Brain microvascular endothelial cell (primary cell): ENCODE measurements at regions not wholly inside any gene's neighbourhood (a gene's known extent, or its start where the extent isn't known, plus 50 kb on each side); places are given as distances from the start of the nearest gene placed in this dataset.

Source experiments
- DNase-seq: peaks from one replicate; pipeline ENCODE4 v3.0.0-alpha.2; 2020
- H3K27ac ChIP-seq: fragments of 250-450 bp; sonication (Bioruptor Pico); 2 replicates; pipeline ENCODE4 v1.5.1; 2020; ENCODE audit warnings: mild to moderate bottlenecking, moderate library complexity
- H3K27me3 ChIP-seq: fragments of 250-450 bp; sonication (Bioruptor Pico); replicated peaks from 2 replicates; pipeline ENCODE4 v1.5.1; 2020; ENCODE audit warnings: mild to moderate bottlenecking
- H3K36me3 ChIP-seq: fragments of 250-450 bp; sonication (Bioruptor Pico); replicated peaks from 2 replicates; pipeline ENCODE4 v1.5.1; 2020; ENCODE audit warnings: mild to moderate bottlenecking
- H3K4me3 ChIP-seq: 2 replicates; pipeline ENCODE4 v1.5.1; 2011; ENCODE audit warnings: low read depth, mild to moderate bottlenecking, control low read depth, low read length, moderate library complexity
- CTCF ChIP-seq: IDR thresholded peaks from 2 replicates; pipeline ENCODE4 v1.5.1; 2011; ENCODE audit warnings: low read depth, mild to moderate bottlenecking, moderate library complexity, low read length, control low read depth, inconsistent platforms; ENCODE audit errors: missing control alignments
- in situ Hi-C: cut with HindIII; loops from 2 replicates; pipeline ENCODE4 v1.10.0; 2017; ENCODE audit warnings: low sequenced_read_pairs, low pct_ligation_motif_present

DNA sequence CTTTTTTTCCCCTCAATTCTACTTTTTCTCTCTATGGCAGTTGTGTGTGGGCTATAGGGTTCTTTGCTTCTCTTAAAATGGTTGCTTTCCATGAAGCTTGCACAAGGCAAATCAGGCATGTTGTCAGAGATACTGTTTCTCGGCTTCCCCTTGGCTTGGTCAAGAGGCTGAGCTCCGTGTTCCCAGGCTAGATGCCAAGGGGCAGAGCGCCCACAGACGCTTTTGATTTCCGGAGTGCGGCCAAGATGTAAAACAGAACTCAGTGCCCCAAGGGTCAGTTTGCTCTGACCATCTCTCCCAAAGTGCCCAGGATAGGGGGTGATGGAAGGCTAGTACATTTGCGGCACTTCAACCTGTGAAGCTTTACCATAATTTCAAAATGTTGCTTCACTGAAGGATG lies 64.2 kb upstream of the DIPK2B start:
- H3K36me3 ChIP-seq, result no peaks in the 10 kb centered on the region
- no peak overlapping the region for H3K4me3 ChIP-seq
- in situ Hi-C loops, result no loop called here
- no peaks in the 10 kb centered on the region for H3K27me3 ChIP-seq
- DNase-seq, result no peak
- no peak overlapping the region for H3K27ac ChIP-seq
- no peak for TF ChIP-seq CTCF

GRCh38 chrX:45261471-45261870 lies 60.8 kb upstream of the DIPK2B start:
- no peak for TF ChIP-seq CTCF
- Histone ChIP-seq H3K27me3 (no peaks in the 10 kb centered on the region), H3K27ac (no peak overlapping the region), H3K4me3 (no peak overlapping the region), H3K36me3 (no peaks in the 10 kb centered on the region)
- in situ Hi-C loops, result no loop called here
- no peak for DNase-seq

DNA sequence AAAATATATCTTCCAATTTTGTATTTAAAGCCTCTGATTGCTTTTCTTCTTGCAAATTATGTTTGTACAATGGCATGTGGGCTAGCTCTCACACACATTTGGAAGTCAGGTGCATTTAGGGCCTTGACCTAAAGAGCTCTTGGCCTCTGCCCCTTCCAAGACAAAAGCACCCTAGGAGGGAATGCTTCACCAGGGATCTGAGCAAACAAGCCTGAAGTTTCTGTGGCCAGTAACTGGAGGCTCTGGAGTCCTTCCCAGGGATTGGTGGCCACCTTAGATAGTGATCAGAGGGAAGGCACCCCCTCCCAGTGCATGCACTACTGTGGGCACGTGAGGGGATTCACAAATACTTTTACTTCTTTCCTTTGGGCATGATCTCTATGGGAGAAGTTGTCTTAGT lies 60.3 kb upstream of the DIPK2B start:
- no peak for DNase-seq
- H3K4me3 ChIP-seq, result no peak overlapping the region
- H3K36me3 ChIP-seq, result no peaks in the 10 kb centered on the region
- H3K27me3 ChIP-seq, result no peaks in the 10 kb centered on the region
- no peak overlapping the region for H3K27ac ChIP-seq
- no peak for TF ChIP-seq CTCF
- in situ Hi-C loops, result no loop called here

DNA sequence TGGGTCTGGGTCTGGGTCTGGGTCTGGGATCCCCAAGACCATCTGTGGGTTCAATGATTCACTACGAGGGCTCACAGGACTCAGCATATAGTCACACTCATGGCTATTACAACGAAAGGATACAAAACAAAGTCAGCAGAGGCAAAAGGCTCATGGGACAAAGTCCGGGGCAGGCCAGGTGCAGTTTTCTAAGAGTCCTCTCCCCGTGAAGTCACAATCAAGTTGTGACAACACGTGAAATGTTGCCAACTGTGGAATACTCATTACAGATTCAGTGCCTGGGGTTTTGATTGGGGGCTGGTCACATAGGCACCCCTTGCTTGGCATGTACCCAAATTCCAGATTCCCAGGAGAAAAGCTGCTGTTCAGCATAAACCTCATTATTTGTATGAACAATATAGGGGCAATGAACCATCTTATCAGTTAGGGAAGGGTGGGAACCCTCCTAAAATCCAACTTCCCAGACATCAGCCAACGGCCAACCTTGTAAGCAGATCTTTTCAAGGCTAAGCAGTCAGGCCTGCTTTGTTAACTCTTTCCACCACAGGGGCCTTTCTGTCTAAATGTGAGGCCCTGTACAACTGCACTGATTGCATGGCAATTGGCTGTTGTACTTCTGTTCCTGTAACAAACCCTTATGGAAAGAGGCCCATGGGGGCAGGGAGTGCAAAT lies 58.2 kb upstream of the DIPK2B start:
- Histone ChIP-seq H3K36me3 (no peaks in the 10 kb centered on the region), H3K27ac (no peak overlapping the region), H3K4me3 (no peak overlapping the region), H3K27me3 (no peaks in the 10 kb centered on the region)
- in situ Hi-C loops, result no loop called here
- DNase-seq, result no peak
- TF ChIP-seq CTCF, result no peak
